Endothelial cell of umbilical vein (primary cell): ENCODE measurements at regions not wholly inside any gene's neighbourhood (a gene's known extent, or its start where the extent isn't known, plus 50 kb on each side); places are given as distances from the start of the nearest gene placed in this dataset.

Experiments
- BruUV-seq: library from RNA; stranded (reverse); fragments of 400-500 nt; replicated peaks from 2 replicates; lab custom pipeline; 2021; lab: Mats Ljungman, UMichigan
- CTCF ChIA-PET: fragments of 300-600, 350-600 bp; sonication (Branson Sonifier 250); formaldehyde crosslinking; loops from one replicate; lab custom pipeline; 2021; ENCODE audit warnings: antibody characterized with exemption, inconsistent platforms; lab: Charles Lee
- POLR2A ChIA-PET: fragments of 300-600, 350-600 bp; sonication (Branson Sonifier 250); formaldehyde crosslinking; loops from one replicate; lab custom pipeline; 2021; ENCODE audit warnings: antibody characterized with exemption, inconsistent platforms; lab: Charles Lee
- DNase-seq: peaks from one replicate; pipeline ENCODE4 v3.0.0-alpha.2; 2011; ENCODE audit warnings: low read depth, low spot score
- FAIRE-seq: peaks from 2 replicates; lab custom pipeline; 2011; peaks lifted over from hg19 to GRCh38; lab: Jason Lieb, UNC
- H2AFZ ChIP-seq: 2 replicates; pipeline ENCODE4 v1.6.0; 2012; ENCODE audit warnings: low read depth, low read length, control low read depth, inconsistent platforms
- H3K27ac ChIP-seq: 2 replicates; pipeline ENCODE4 v1.5.1; 2011; ENCODE audit warnings: low read depth, mild to moderate bottlenecking, control low read depth, low read length, moderate library complexity; ENCODE audit not compliant: insufficient read depth
- H3K27me3 ChIP-seq, 2 experiments: 2 replicates each; pipeline versions ENCODE4 v1.6.0 to v1.6.1; 2011; ENCODE audit warnings: low read length in 2 of 2, mixed read lengths in 1 of 2; ENCODE audit not compliant: control insufficient read depth in 2 of 2, insufficient read depth in 2 of 2
- H3K36me3 ChIP-seq, 2 experiments: 2 replicates in 1 of 2; 3 replicates in 1 of 2; pipeline ENCODE4 v1.5.1; 2011; ENCODE audit warnings: low read length in 2 of 2, mild to moderate bottlenecking in 1 of 2, moderate library complexity in 1 of 2; ENCODE audit not compliant: control insufficient read depth in 2 of 2, insufficient read depth in 2 of 2; ENCODE audit errors: extremely low read depth in 1 of 2
- H3K4me1 ChIP-seq: 3 replicates; pipeline ENCODE4 v1.5.1; 2011; ENCODE audit warnings: mild to moderate bottlenecking, low read length; ENCODE audit not compliant: control insufficient read depth, insufficient read depth; ENCODE audit errors: extremely low read depth
- H3K4me2 ChIP-seq: 2 replicates; pipeline ENCODE4 v1.6.1; 2011; ENCODE audit warnings: low read length, control low read depth, mixed read lengths; ENCODE audit not compliant: insufficient read depth
- H3K4me3 ChIP-seq, 3 experiments: fragments of 200-600 bp in 1 of 3; sonication (generic), shearing (Covaris generic) in 1 of 3; replicated peaks in 1 of 3; 2 replicates each; pipeline ENCODE4 v1.5.1; 2011 to 2016; ENCODE audit warnings: control low read depth in 3 of 3, low read length in 3 of 3, mild to moderate bottlenecking in 2 of 3, inconsistent platforms in 1 of 3, low read depth in 1 of 3, moderate library complexity in 1 of 3; ENCODE audit not compliant: insufficient read depth in 1 of 3
- H3K79me2 ChIP-seq: 2 replicates; pipeline ENCODE4 v1.6.0; 2012; ENCODE audit warnings: low read length, inconsistent platforms; ENCODE audit not compliant: control insufficient read depth, insufficient read depth
- H3K9ac ChIP-seq: replicated peaks from 2 replicates; pipeline ENCODE3; 2011; ENCODE audit warnings: low read length, control low read depth; ENCODE audit not compliant: insufficient read depth; ENCODE audit errors: extremely low read depth
- H3K9me1 ChIP-seq: replicated peaks from 3 replicates; pipeline ENCODE4 v1.6.0; 2011; ENCODE audit warnings: mild to moderate bottlenecking, low read length; ENCODE audit not compliant: control insufficient read depth, insufficient read depth; ENCODE audit errors: extremely low read depth
- H3K9me3 ChIP-seq: replicated peaks from 2 replicates; pipeline ENCODE4 v1.5.1; 2012; ENCODE audit warnings: low read length, inconsistent platforms; ENCODE audit not compliant: control insufficient read depth, insufficient read depth
- H4K20me1 ChIP-seq: replicated peaks from 2 replicates; pipeline ENCODE3; 2011; ENCODE audit warnings: mild to moderate bottlenecking, low read length; ENCODE audit not compliant: control insufficient read depth, insufficient read depth; ENCODE audit errors: extremely low read depth
- EZH2 ChIP-seq: IDR thresholded peaks from 2 replicates; pipeline ENCODE4 v1.6.1; 2012; ENCODE audit warnings: borderline replicate concordance, low read depth, mild to moderate bottlenecking, moderate library complexity, low read length, inconsistent platforms; ENCODE audit not compliant: severe bottlenecking
- FOS ChIP-seq: IDR thresholded peaks from 2 replicates; pipeline ENCODE4 v1.6.1; 2011; ENCODE audit warnings: mild to moderate bottlenecking, low read length, moderate library complexity, borderline replicate concordance; ENCODE audit not compliant: insufficient read depth
- GATA2 ChIP-seq: IDR thresholded peaks from 2 replicates; pipeline ENCODE4 v1.7.0; 2011; ENCODE audit warnings: low read depth, mild to moderate bottlenecking, moderate library complexity, mixed read lengths, low read length; ENCODE audit not compliant: insufficient read length, insufficient read depth
- JUN ChIP-seq: IDR thresholded peaks from 2 replicates; pipeline ENCODE4 v1.6.1; 2011; ENCODE audit warnings: borderline replicate concordance, low read depth; ENCODE audit not compliant: insufficient read length, insufficient read depth
- MYC ChIP-seq: IDR thresholded peaks from one replicate; pipeline ENCODE4 v1.6.1; 2011; ENCODE audit warnings: mild to moderate bottlenecking, low read depth, low read length
- POLR2A ChIP-seq: IDR thresholded peaks from 2 replicates; pipeline ENCODE4 v1.6.1; 2012; ENCODE audit warnings: low read depth, mild to moderate bottlenecking, control low read depth, low read length
- POLR2AphosphoS5 ChIP-seq: IDR thresholded peaks from 2 replicates; pipeline ENCODE4 v1.6.1; 2012; ENCODE audit warnings: low read depth, mild to moderate bottlenecking, control low read depth, low read length, moderate library complexity; ENCODE audit not compliant: insufficient read depth
- dilution Hi-C: fragments of 300-500 bp; cut with MboI; formaldehyde crosslinking; loops from one replicate; pipeline ENCODE4 v1.15.0; 2019; ENCODE audit warnings: low sequenced_read_pairs; ENCODE audit not compliant: extremely low pct_ligation_motif_present
- intact Hi-C: fragments of 100-400 bp; cut with micrococcal nuclease; formaldehyde crosslinking; loops from one replicate; pipeline ENCODE4 v1.10.0; 2022
- TF ChIP-seq, protein P1 (sequence below): IDR thresholded peaks from 2 replicates; pipeline ENCODE4 v1.6.1; 2011; ENCODE audit not compliant: insufficient read depth, insufficient read length
- TF ChIP-seq, protein P2 (sequence below), 2 donors: IDR thresholded peaks; 1 replicate in 1 of 2; 2 replicates in 1 of 2; pipeline ENCODE4 v1.5.1; 2011; ENCODE audit warnings: low read length in 2 of 2, mild to moderate bottlenecking in 2 of 2, moderate library complexity in 2 of 2, control low read depth in 1 of 2, inconsistent platforms in 1 of 2, low read depth in 1 of 2; ENCODE audit not compliant: insufficient read depth in 1 of 2; ENCODE audit errors: extremely low read depth in 1 of 2

DNA sequence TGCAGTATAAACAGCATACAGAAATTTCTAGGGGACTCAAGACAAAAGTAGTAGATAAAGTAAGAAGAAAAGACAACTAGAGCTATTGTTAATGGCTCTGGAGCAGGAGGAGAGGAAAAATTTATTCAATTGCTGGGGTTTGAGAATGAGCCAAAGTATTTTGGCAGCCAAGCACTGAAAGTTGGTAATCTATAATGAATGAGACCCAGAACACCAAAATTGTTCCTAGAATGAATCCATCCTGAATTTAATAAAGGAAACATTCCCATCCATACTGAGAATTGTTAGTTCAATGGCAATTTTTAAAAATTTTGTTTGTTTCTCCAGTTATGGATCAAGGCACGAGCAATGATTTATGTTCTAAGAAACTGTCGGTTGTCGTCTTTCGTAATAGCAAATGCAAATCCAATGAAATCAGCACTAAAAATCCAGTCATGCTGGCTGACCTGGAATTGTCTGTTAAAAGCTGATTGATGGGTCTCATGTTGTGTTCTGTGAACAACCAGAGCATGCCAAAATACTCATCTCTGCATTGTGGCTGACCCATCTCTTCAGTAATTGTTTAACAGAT is 170.9 kb upstream of the LMNTD1 start:
- no peak for DNase-seq
- H3K27ac ChIP-seq = no peak overlapping the region
- intact Hi-C loops (loop anchor here (5.0 kb wide), 1 partner anchor 53 kb away; no protein-coding TSS in a partner anchor), dilution Hi-C loops (no loop called here)
- H3K27me3 ChIP-seq = no peaks in the 10 kb centered on the region
- H3K36me3 ChIP-seq = no peaks in the 10 kb centered on the region
- H3K9me3 ChIP-seq = no peaks in the 10 kb centered on the region
- H2AFZ ChIP-seq = no peak overlapping the region
- H3K4me3 ChIP-seq = no peak overlapping the region
- H3K9me1 ChIP-seq = no peaks in the 10 kb centered on the region
- no peak for TF ChIP-seq POLR2AphosphoS5
- no peak for TF ChIP-seq FOS
- TF ChIP-seq, protein P1, sequence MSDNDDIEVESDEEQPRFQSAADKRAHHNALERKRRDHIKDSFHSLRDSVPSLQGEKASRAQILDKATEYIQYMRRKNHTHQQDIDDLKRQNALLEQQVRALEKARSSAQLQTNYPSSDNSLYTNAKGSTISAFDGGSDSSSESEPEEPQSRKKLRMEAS = no peak
- TF ChIP-seq, protein P2, sequence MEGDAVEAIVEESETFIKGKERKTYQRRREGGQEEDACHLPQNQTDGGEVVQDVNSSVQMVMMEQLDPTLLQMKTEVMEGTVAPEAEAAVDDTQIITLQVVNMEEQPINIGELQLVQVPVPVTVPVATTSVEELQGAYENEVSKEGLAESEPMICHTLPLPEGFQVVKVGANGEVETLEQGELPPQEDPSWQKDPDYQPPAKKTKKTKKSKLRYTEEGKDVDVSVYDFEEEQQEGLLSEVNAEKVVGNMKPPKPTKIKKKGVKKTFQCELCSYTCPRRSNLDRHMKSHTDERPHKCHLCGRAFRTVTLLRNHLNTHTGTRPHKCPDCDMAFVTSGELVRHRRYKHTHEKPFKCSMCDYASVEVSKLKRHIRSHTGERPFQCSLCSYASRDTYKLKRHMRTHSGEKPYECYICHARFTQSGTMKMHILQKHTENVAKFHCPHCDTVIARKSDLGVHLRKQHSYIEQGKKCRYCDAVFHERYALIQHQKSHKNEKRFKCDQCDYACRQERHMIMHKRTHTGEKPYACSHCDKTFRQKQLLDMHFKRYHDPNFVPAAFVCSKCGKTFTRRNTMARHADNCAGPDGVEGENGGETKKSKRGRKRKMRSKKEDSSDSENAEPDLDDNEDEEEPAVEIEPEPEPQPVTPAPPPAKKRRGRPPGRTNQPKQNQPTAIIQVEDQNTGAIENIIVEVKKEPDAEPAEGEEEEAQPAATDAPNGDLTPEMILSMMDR (IDR thresholded peaks at IDR 0.05; ENCODE audit: extremely low read depth in 1 of 2, insufficient read depth in 1 of 2, low read depth in 1 of 2, low read length in 2 of 2) = no peak
- no peak overlapping the region for H3K9ac ChIP-seq
- BruUV-seq = no TSS peak
- H4K20me1 ChIP-seq = no peaks in the 10 kb centered on the region
- ChIA-PET CTCF (no interaction called here), POLR2A (no interaction called here)
- H3K79me2 ChIP-seq = no peaks in the 10 kb centered on the region
- peaks cover 12% of the 10 kb centered on the region for H3K4me1 ChIP-seq
- no peak for FAIRE-seq
- no peak overlapping the region for H3K4me2 ChIP-seq

DNA sequence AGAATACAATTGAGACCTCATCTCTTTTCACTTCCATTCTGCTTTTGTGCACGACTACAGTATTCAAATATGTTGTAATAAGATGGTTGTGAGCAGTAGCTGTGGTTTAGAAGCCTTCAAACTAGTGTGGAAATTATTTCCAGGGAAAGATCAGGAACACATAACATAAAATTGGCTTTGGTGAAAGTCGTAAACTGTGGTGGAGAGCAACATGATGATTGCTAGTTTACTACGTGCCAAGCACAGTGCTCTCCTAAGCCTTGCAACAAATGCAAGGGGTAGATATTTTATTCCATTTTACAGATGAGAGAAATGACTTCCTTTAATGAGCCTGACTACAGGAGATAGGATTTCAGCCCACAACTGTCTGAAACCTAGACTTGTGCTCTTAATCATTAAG is 172.4 kb upstream of the LMNTD1 start:
- no peak overlapping the region for H3K27ac ChIP-seq

More for the DNA sequence above, 172.4 kb upstream of the LMNTD1 start:
- Histone ChIP-seq H3K9me3 (no peaks in the 10 kb centered on the region), H3K9me1 (no peaks in the 10 kb centered on the region), H3K36me3 (no peaks in the 10 kb centered on the region), H3K4me1 (no peaks in the 10 kb centered on the region), H3K27me3 (no peaks in the 10 kb centered on the region), H4K20me1 (no peaks in the 10 kb centered on the region), H2AFZ (no peak overlapping the region), H3K79me2 (no peaks in the 10 kb centered on the region), H3K9ac (no peak overlapping the region), H3K4me2 (no peak overlapping the region), H3K4me3 (no peak overlapping the region)
- POLR2A ChIA-PET = no interaction called here
- no peak for DNase-seq
- TF ChIP-seq, protein P1 = no peak
- TF ChIP-seq GATA2 = no peak
- TF ChIP-seq, protein P2 (IDR thresholded peaks at IDR 0.05; ENCODE audit: extremely low read depth in 1 of 2, insufficient read depth in 1 of 2, low read depth in 1 of 2, low read length in 2 of 2) = no peak
- no peak for TF ChIP-seq POLR2A
- TF ChIP-seq MYC = no peak
- no peak for TF ChIP-seq FOS
- no peak for TF ChIP-seq POLR2AphosphoS5
- TF ChIP-seq EZH2 = no peak
- TF ChIP-seq JUN = no peak
- no peak for FAIRE-seq
- CTCF ChIA-PET = no interaction called here
- intact Hi-C loops = no loop called here
- dilution Hi-C loops = no loop called here
- BruUV-seq = no TSS peak
